Hepatocyte (in vitro differentiated cells): ENCODE measurements at regions not wholly inside any gene's neighbourhood (a gene's known extent, or its start where the extent isn't known, plus 50 kb on each side); places are given as distances from the start of the nearest gene placed in this dataset.

Source experiments
- EZH2 ChIP-seq: fragments of 200-600 bp; sonication (generic); IDR thresholded peaks from 2 replicates; pipeline ENCODE4 v1.6.1; 2016; ENCODE audit warnings: antibody characterized with exemption, mild to moderate bottlenecking, borderline replicate concordance
- EZH2phosphoT487 ChIP-seq: fragments of 200-600 bp; sonication (generic); IDR thresholded peaks from one replicate; pipeline ENCODE4 v1.6.1; 2018; ENCODE audit warnings: antibody characterized with exemption, mild to moderate bottlenecking, low read depth, moderate library complexity; ENCODE audit not compliant: unreplicated experiment, severe bottlenecking
- TF ChIP-seq, protein P1 (sequence below): fragments of 200-600 bp; sonication (generic); IDR thresholded peaks from 2 replicates; pipeline ENCODE4 v1.5.1; 2016; ENCODE audit warnings: antibody characterized with exemption, mild to moderate bottlenecking; ENCODE audit not compliant: poor library complexity

DNA sequence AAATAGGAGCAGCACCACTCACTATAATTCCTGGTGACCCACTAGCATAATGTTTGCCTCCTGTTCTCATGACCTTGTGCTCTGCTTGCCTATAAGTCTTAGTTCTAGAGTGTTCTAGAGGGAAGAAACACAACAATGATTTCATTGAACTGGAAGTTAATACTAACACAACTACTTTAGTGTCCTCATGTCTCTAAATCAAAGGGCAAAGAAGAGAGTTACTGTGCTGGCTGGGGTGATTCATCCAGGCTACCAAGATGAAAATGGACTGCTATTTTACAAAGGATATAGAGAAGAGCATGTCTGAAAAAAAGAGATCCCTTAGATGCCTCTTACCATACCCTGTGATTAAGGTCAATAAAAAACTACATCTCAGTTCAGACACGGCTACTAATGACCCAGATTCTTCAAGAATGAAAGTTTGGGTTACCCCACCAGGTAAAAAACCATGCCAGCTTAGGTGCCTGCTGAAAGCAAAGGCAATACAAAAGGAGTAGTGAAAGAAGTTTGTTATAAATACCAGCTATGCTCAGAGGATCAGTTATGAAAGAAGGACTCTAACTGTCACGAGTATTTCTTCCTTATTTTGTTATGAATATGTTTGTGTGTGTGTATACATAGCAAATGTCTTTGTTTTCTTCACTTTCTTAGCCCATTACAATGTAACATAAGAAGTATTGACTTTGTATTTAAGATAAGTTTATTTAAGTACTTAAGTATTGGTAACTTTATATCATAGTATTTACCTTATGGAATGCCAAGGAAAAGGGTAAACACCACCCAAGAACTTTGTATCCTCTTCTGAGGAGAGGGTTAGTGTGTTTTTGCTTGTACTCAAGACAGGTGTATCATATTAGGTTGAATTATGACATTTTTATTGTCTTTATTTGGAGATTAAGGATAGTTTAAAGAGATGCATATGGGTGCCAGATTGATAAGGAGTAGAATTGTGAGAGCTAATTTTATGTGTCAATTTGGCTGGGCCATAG is 314.1 kb upstream of the PTGER4 start:
- TF ChIP-seq, protein P1, sequence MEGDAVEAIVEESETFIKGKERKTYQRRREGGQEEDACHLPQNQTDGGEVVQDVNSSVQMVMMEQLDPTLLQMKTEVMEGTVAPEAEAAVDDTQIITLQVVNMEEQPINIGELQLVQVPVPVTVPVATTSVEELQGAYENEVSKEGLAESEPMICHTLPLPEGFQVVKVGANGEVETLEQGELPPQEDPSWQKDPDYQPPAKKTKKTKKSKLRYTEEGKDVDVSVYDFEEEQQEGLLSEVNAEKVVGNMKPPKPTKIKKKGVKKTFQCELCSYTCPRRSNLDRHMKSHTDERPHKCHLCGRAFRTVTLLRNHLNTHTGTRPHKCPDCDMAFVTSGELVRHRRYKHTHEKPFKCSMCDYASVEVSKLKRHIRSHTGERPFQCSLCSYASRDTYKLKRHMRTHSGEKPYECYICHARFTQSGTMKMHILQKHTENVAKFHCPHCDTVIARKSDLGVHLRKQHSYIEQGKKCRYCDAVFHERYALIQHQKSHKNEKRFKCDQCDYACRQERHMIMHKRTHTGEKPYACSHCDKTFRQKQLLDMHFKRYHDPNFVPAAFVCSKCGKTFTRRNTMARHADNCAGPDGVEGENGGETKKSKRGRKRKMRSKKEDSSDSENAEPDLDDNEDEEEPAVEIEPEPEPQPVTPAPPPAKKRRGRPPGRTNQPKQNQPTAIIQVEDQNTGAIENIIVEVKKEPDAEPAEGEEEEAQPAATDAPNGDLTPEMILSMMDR: no peak
- no peak for TF ChIP-seq EZH2phosphoT487
- TF ChIP-seq EZH2: no peak
